ENCODE measurements at regions not wholly inside any gene's neighbourhood (a gene's known extent, or its start where the extent isn't known, plus 50 kb on each side); places are given as distances from the start of the nearest gene placed in this dataset.

GRCh38 chr2:186126181-186126580 lies 359.9 kb upstream of the ZC3H15 start:
- TF ChIP-seq POLR2A (conservative IDR thresholded peaks at IDR 0.05) (no peak), ZBTB33 (CRISPR knock-in tag; IDR thresholded peaks at IDR 0.05) (no peak), TRIM24 (IDR thresholded peaks at IDR 0.05) (no peak), CTCF (IDR thresholded peaks at IDR 0.05 in 2 of 3, conservative IDR thresholded peaks at IDR 0.05 in 1 of 3; ENCODE audit: insufficient read depth in 2 of 3, low read depth in 1 of 3, low read length in 3 of 3) (no peak), SMARCA5 (IDR thresholded peaks at IDR 0.05) (no peak), HCFC1 (IDR thresholded peaks at IDR 0.05; ENCODE audit: low read depth, low read length) (no peak), BHLHE40 (IDR thresholded peaks at IDR 0.05; ENCODE audit: low read length) (no peak), ELF1 (tag; IDR thresholded peaks at IDR 0.05) (no peak)
